Loucy (cell line): ENCODE measurements at regions not wholly inside any gene's neighbourhood (a gene's known extent, or its start where the extent isn't known, plus 50 kb on each side); places are given as distances from the start of the nearest gene placed in this dataset.

ENCODE experiments used
- H2AFZ ChIP-seq: fragments of 200-600 bp; sonication (generic); 2 replicates; pipeline ENCODE4 v1.6.0; 2016; ENCODE audit warnings: antibody characterized with exemption, mild to moderate bottlenecking, low read length, moderate library complexity
- H3F3A ChIP-seq: fragments of 200-600 bp; 2 replicates; pipeline ENCODE4 v1.6.0; 2016; ENCODE audit warnings: antibody characterized with exemption, low read depth, mild to moderate bottlenecking
- H3K27me3 ChIP-seq: fragments of 200-600 bp; sonication (generic); 2 replicates; pipeline ENCODE4 v1.6.1; 2014; ENCODE audit warnings: low read length, mild to moderate bottlenecking; ENCODE audit not compliant: insufficient read depth, poor library complexity, severe bottlenecking
- H3K36me3 ChIP-seq: fragments of 200-600 bp; sonication (generic); 2 replicates; pipeline ENCODE4 v1.6.1; 2016; ENCODE audit warnings: low read length; ENCODE audit not compliant: insufficient read depth
- H3K4me1 ChIP-seq: fragments of 200-600 bp; sonication (generic); 2 replicates; pipeline ENCODE4 v1.5.1; 2014; ENCODE audit warnings: low read length, mild to moderate bottlenecking; ENCODE audit not compliant: insufficient read depth, poor library complexity, severe bottlenecking
- H3K4me2 ChIP-seq: fragments of 200-600 bp; sonication (generic); 2 replicates; pipeline ENCODE4 v1.6.0; 2014; ENCODE audit warnings: antibody characterized with exemption, low read length, low read depth, mild to moderate bottlenecking; ENCODE audit not compliant: poor library complexity, severe bottlenecking
- H3K4me3 ChIP-seq: fragments of 200-600 bp; sonication (generic); 2 replicates; pipeline ENCODE4 v1.5.1; 2014; ENCODE audit warnings: low read length, mild to moderate bottlenecking, mixed read lengths; ENCODE audit not compliant: poor library complexity, severe bottlenecking
- H3K79me2 ChIP-seq: fragments of 200-600 bp; sonication (generic); 2 replicates; pipeline ENCODE4 v1.6.1; 2014; ENCODE audit warnings: low read length; ENCODE audit not compliant: insufficient read depth
- H3K9ac ChIP-seq: fragments of 200-600 bp; sonication (generic); 2 replicates; pipeline ENCODE4 v1.6.0; 2014; ENCODE audit warnings: mild to moderate bottlenecking, low read depth, low read length, moderate library complexity; ENCODE audit not compliant: poor library complexity, severe bottlenecking
- H3K9me2 ChIP-seq: fragments of 200-600 bp; sonication (generic); replicated peaks from 2 replicates; pipeline ENCODE4 v1.6.1; 2016; ENCODE audit warnings: low read depth, low read length, mixed read lengths
- H3K9me3 ChIP-seq: fragments of 200-600 bp; sonication (generic); 2 replicates; pipeline ENCODE4 v1.6.1; 2014; ENCODE audit warnings: mild to moderate bottlenecking, antibody characterized with exemption, low read length, low read depth; ENCODE audit not compliant: insufficient read depth
- H4K20me1 ChIP-seq: fragments of 200-600 bp; sonication (generic); 2 replicates; pipeline ENCODE4 v1.6.0; 2014; ENCODE audit warnings: antibody characterized with exemption, low read length, mild to moderate bottlenecking; ENCODE audit not compliant: insufficient read depth, poor library complexity, severe bottlenecking
- EZH2phosphoT487 ChIP-seq: fragments of 200-600 bp; IDR thresholded peaks from 2 replicates; pipeline ENCODE4 v1.6.1; 2018; ENCODE audit warnings: antibody characterized with exemption, mild to moderate bottlenecking, moderate library complexity, borderline replicate concordance
- TF ChIP-seq, protein P1 (sequence below): fragments of 200-600 bp; sonication (generic); conservative IDR thresholded peaks from 2 replicates; pipeline ENCODE4 v1.5.1; 2014; ENCODE audit warnings: mild to moderate bottlenecking, antibody characterized with exemption, low read length

- H3K9me3 ChIP-seq: no peaks in the 10 kb centered on the region
- no peak for TF ChIP-seq EZH2phosphoT487
- TF ChIP-seq, protein P1, sequence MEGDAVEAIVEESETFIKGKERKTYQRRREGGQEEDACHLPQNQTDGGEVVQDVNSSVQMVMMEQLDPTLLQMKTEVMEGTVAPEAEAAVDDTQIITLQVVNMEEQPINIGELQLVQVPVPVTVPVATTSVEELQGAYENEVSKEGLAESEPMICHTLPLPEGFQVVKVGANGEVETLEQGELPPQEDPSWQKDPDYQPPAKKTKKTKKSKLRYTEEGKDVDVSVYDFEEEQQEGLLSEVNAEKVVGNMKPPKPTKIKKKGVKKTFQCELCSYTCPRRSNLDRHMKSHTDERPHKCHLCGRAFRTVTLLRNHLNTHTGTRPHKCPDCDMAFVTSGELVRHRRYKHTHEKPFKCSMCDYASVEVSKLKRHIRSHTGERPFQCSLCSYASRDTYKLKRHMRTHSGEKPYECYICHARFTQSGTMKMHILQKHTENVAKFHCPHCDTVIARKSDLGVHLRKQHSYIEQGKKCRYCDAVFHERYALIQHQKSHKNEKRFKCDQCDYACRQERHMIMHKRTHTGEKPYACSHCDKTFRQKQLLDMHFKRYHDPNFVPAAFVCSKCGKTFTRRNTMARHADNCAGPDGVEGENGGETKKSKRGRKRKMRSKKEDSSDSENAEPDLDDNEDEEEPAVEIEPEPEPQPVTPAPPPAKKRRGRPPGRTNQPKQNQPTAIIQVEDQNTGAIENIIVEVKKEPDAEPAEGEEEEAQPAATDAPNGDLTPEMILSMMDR: no peak
Measured at GRCh38 chr2:198347349-198347748, 543.0 kb downstream of the PLCL1 start.

GRCh38 chr2:198343471-198343870 lies 539.1 kb downstream of the PLCL1 start:
- no peaks in the 10 kb centered on the region for H3K9me3 ChIP-seq
- no peaks in the 10 kb centered on the region for H3K36me3 ChIP-seq
- no peaks in the 10 kb centered on the region; the same call in 1 of the 2 replicates for H3F3A ChIP-seq
- TF ChIP-seq EZH2phosphoT487: no peak
- TF ChIP-seq, protein P1: no peak
- H2AFZ ChIP-seq: peak overlapping the region; percentile 48; the same call in 1 of the 2 replicates
- H4K20me1 ChIP-seq: no peaks in the 10 kb centered on the region
- no peaks in the 10 kb centered on the region for H3K79me2 ChIP-seq
- H3K4me1 ChIP-seq: peaks cover 41% of the 10 kb centered on the region
- no peaks in the 10 kb centered on the region for H3K27me3 ChIP-seq
- no peaks in the 10 kb centered on the region for H3K9me2 ChIP-seq
- H3K4me3 ChIP-seq: no peak overlapping the region
- H3K9ac ChIP-seq: no peak overlapping the region
- H3K4me2 ChIP-seq: no peak overlapping the region

More at GRCh38 chr2:198347349-198347748, 543.0 kb downstream of the PLCL1 start:
- Histone ChIP-seq H3K4me1 (peaks cover 33% of the 10 kb centered on the region), H4K20me1 (no peaks in the 10 kb centered on the region), H3K9ac (no peak overlapping the region), H2AFZ (peak overlapping the region; percentile 64), H3K4me3 (no peak overlapping the region), H3K36me3 (no peaks in the 10 kb centered on the region), H3K79me2 (no peaks in the 10 kb centered on the region), H3F3A (no peaks in the 10 kb centered on the region; the same call in 1 of the 2 replicates), H3K4me2 (peak overlapping the region; percentile 25), H3K27me3 (no peaks in the 10 kb centered on the region), H3K9me2 (no peaks in the 10 kb centered on the region)

GRCh38 chr2:198340846-198341245 lies 536.5 kb downstream of the PLCL1 start:
- H3F3A ChIP-seq: no peaks in the 10 kb centered on the region
- peak overlapping the region; percentile 69; the same call in 1 of the 2 replicates for H2AFZ ChIP-seq
- TF ChIP-seq, protein P1: no peak
- TF ChIP-seq EZH2phosphoT487: no peak
- no peaks in the 10 kb centered on the region for H3K9me3 ChIP-seq
- H4K20me1 ChIP-seq: no peaks in the 10 kb centered on the region
- H3K4me2 ChIP-seq: peak overlapping the region; percentile 30
- no peak overlapping the region for H3K4me3 ChIP-seq
- no peaks in the 10 kb centered on the region for H3K36me3 ChIP-seq
- H3K79me2 ChIP-seq: no peaks in the 10 kb centered on the region
- H3K9me2 ChIP-seq: no peaks in the 10 kb centered on the region
- no peaks in the 10 kb centered on the region for H3K27me3 ChIP-seq
- H3K4me1 ChIP-seq: peaks cover 41% of the 10 kb centered on the region
- no peak overlapping the region for H3K9ac ChIP-seq
